NCI-H2227 (cell line): ENCODE measurements at regions not wholly inside any gene's neighbourhood (a gene's known extent, or its start where the extent isn't known, plus 50 kb on each side); places are given as distances from the start of the nearest gene placed in this dataset.
"Not testable (repeated sequence)": the region's sequence is repeated elsewhere in the genome, so short reads cannot be mapped to it uniquely, and the experiment has no call there.

Source experiments
- DNase-seq: peaks from one replicate; lab custom pipeline; 2025; ENCODE audit not compliant: unreplicated experiment; lab: John Stamatoyannopoulos, UW

- no peak for DNase-seq
Measured at GRCh38 chr19:23597661-23598060, 89.4 kb downstream of the ZNF675 start.

GRCh38 chr19:23596872-23597271 lies 90.1 kb downstream of the ZNF675 start:
- DNase-seq, result no peak

DNA sequence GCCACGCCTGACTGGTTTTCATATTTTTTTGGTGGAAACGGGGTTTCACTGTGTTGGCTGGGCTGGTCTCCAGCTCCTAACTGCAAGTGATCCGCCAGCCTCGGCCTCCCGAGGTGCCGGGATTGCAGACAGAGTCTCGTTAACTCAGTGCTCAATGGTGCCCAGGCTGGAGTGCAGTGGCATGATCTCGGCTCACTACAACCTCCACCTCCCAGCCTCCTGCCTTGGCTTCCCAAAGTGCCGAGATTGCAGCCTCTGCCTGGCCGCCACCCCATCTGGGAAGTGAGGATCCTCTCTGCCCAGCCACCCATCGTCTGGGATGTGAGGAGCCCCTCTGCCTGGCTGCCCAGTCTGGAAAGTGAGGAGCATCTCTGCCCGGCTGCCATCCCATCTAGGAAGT lies 92.7 kb downstream of the ZNF675 start:
- DNase-seq, result not testable (repeated sequence)

- DNase-seq, result no peak
Measured at GRCh38 chr19:23587546-23587945, 99.5 kb downstream of the ZNF675 start.

DNA sequence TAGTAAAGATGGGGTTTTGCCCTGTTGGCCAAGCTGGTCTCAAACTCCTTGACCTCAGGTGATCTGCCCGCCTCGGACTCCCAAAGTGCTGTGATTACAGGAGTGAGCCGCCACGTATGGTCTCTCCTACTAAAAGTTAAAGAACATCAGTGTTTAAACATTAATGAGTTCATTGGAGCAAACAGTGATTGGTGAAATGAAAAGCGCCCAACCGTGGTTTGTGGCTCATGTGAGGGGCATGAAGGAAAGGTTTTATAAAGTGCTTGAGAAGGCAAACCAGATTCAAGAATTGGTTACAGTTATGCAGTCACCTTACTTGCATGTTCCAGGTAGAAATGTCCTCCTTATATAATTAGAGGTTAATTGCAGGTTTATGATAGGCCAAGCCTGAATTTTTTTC lies 109.5 kb downstream of the ZNF675 start:
- no peak for DNase-seq

DNA sequence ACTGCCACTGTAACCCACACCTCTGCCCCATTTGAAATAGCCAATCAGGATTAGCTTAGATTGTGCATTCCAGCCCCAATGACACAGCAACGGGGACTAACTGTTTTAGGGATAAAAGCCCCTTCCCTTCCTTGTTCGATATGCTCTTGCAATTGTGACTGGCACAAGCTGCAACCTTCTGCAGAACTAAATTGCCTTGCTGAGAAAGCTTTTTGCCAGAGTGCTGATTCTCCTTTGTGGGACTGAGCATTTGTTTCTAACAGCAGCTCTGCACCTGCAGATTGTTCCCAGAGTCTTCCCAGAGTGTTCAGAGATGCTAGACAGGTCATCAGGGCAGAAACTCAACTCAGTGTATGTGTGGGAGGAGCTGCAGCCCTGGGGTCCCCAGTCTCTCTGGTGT lies 115.8 kb downstream of the ZNF675 start:
- no peak for DNase-seq

DNA sequence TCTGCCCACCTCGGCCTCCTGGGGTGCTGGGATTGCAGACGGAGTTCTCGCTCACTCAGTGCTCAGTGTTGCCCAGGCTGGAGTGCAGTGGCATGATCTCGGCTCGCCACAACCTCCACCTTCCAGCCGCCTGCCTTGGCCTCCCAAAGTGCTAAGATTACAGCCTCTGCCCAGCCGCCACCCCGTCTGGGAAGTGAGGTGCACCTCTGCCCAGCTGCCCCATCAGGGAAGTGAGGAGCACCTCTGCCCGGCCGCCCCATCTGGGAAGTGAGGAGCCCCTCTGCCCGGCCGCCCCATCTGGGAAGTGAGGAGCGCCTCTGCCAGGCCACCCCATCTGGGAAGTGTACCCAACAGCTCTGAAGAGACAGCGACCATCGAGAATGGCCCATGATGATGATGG lies 118.9 kb downstream of the ZNF675 start:
- not testable (repeated sequence) for DNase-seq

DNA sequence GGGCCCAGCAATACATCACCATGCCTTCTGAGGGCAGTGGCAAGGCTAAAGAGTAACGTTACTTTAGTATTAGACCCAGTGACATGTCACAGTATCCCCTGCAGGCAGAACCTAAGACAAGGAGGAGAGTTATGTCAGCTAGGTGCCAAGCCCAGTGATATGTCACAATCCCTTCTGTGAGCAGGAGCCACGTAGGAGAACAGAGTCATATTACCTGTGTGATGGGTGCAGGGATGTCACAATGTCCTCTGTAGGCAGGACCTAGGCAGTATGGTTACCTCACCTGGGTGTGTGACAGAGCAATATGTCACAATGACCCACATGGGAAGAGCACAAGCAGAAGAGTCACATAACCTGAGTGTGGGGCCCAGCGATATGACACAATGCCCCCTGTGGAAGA lies 121.8 kb downstream of the ZNF675 start:
- no peak for DNase-seq

GRCh38 chr19:23563326-23563725 lies 123.7 kb downstream of the ZNF675 start:
- DNase-seq, result no peak

- no peak for DNase-seq
Measured at GRCh38 chr19:23561341-23561740, 125.7 kb downstream of the ZNF675 start.

- no peak for DNase-seq
Measured at GRCh38 chr19:23560051-23560450, 127.0 kb downstream of the ZNF675 start.

DNA sequence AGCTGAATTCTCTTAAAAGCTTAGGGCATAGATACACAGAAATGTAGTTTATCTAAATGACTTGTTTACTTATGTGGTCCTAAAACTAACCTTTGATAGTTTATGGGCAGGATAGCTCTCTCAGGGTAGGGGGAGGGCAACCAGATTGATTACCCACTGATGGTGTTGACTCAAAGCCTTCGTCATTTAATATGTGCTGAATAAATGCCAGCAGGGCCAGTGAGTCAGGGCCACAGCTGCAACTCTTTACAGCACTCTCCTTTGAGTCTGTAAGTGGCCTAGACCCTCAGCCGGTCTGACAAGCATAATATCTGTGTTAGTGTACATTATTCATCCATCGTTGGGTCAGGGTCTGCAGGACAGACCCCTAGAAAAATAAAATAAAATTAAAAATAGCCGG lies 128.5 kb downstream of the ZNF675 start:
- DNase-seq, result no peak

DNA sequence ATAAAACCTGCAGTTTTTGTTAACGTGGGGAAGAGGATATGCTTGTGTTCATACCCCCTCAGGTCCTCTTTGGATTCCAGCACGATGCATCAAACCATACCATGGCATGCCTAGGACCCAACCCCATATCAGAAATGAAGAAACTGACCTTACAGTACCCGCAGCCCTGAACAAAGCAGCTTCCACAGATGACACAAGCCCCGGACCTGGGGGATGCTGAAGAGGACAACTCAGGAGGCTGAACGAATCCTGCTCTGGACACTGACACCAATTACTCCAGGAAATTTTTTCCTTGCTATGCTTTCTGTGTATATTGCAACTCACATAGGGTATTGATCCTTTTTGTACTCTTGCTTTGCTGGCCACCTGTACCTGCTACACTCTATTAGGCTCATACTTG lies 129.6 kb downstream of the ZNF675 start:
- DNase-seq, result no peak

GRCh38 chr19:23554548-23554947 lies 132.5 kb downstream of the ZNF675 start:
- no peak for DNase-seq

- not testable (repeated sequence) for DNase-seq
Measured at GRCh38 chr19:23550102-23550501, 136.9 kb downstream of the ZNF675 start.

- DNase-seq, result no peak
Measured at GRCh38 chr19:23547816-23548430, 139.1 kb downstream of the ZNF675 start.

DNA sequence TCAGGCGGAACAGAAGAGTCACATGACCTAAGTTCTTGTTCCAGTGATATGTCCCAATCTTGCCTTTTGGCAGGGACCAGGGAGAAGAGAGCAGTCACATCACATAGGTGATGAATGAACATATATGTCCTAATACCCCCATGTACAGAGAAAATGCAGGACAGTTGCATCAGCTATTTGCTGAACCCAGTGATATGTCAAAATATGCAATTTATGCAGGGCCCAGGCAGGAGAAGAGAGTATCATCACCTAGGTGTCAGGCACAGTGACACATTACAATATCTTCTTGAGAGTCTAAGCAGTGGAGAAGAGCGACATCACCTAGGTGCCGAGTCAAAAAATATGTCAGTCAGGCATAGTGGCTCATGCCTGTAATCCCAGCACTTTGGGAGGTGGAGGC lies 139.9 kb downstream of the ZNF675 start:
- no peak for DNase-seq

DNA sequence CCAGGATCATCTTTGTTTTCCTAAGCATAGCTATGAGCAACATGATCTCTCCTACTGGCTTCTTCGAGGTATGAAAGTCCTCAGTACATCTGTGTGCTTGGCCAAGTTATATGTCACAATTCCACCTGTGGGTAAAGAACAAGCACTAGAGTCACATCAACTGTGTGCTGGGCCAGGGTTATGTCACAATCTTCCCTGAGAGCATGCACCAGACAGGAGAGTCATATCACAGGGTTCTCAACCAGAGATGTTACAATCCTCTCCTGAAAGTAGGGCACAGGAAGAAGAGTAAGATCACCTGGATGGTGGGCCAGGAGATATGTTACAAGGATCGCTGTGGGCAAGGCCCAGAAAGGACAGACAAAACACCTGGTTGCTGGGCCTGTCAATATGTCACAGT lies 143.7 kb downstream of the ZNF675 start:
- DNase-seq, result no peak

GRCh38 chr19:23542562-23542961 lies 144.4 kb downstream of the ZNF675 start:
- no peak for DNase-seq

GRCh38 chr19:23541991-23542390 lies 145.0 kb downstream of the ZNF675 start:
- no peak for DNase-seq

- DNase-seq, result not testable (repeated sequence)
Measured at GRCh38 chr19:23540180-23540579, 144.9 kb upstream of the ZNF91 start.

GRCh38 chr19:23539499-23539898 lies 144.2 kb upstream of the ZNF91 start:
- DNase-seq, result no peak

- DNase-seq, result not testable (repeated sequence)
Measured at GRCh38 chr19:23537136-23537535, 141.9 kb upstream of the ZNF91 start.
